Breast epithelium (tissue), 4 donors: ENCODE measurements at regions not wholly inside any gene's neighbourhood (a gene's known extent, or its start where the extent isn't known, plus 50 kb on each side); places are given as distances from the start of the nearest gene placed in this dataset.

ENCODE experiments used
- DNase-seq, 2 donors: peaks; one replicate each; pipeline ENCODE4 v3.0.0-alpha.2; 2019; ENCODE audit warnings: low spot score in 2 of 2
- H3K27ac ChIP-seq, 2 donors: fragments of 200-600 bp; sonication (generic) in 1 of 2; one replicate each; pipeline ENCODE4 v1.5.1; 2016 to 2019; ENCODE audit warnings: mild to moderate bottlenecking in 1 of 2
- H3K27me3 ChIP-seq, 2 donors: fragments of 200-600 bp; sonication (generic) in 1 of 2; one replicate each; pipeline versions ENCODE4 v1.5.1 to v1.6.0; 2017 to 2019; ENCODE audit warnings: control low read depth in 1 of 2, mild to moderate bottlenecking in 1 of 2
- H3K36me3 ChIP-seq: fragments of 200-600 bp; one replicate; pipeline ENCODE4 v1.5.1; 2019
- H3K4me1 ChIP-seq, 2 donors: fragments of 200-600 bp; sonication (generic); one replicate each; pipeline ENCODE4 v1.5.1; 2016 to 2019; ENCODE audit warnings: control low read depth in 1 of 2
- H3K4me3 ChIP-seq, 3 donors: fragments of 200-600 bp; sonication (generic); 1 replicate in 2 of 3; 2 replicates in 1 of 3; pipeline ENCODE4 v1.5.1; 2016 to 2019; ENCODE audit warnings: mild to moderate bottlenecking in 3 of 3, moderate library complexity in 2 of 3
- H3K9me3 ChIP-seq, 2 donors: fragments of 200-600 bp; sonication (generic) in 1 of 2; one replicate each; pipeline ENCODE4 v1.5.1; 2016 to 2019; ENCODE audit warnings: control low read depth in 1 of 2
- POLR2A ChIP-seq: fragments of 450-650 bp; IDR thresholded peaks from one replicate; pipeline ENCODE4 v1.6.1; 2016; ENCODE audit warnings: antibody characterized with exemption, mild to moderate bottlenecking, moderate library complexity
- POLR2AphosphoS5 ChIP-seq, 3 donors: sonication (generic); formaldehyde crosslinking; IDR thresholded peaks; one replicate each; pipeline ENCODE4 v1.6.1; 2017; ENCODE audit warnings: antibody characterized with exemption in 3 of 3
- intact Hi-C: fragments of 100-400 bp; cut with DNase I; formaldehyde crosslinking; loops from one replicate; pipeline ENCODE4 v1.15.1; 2023; ENCODE audit warnings: low total_unique reads
- TF ChIP-seq, protein P1 (sequence below), 3 donors: fragments of 450-650 bp; IDR thresholded peaks; one replicate each; pipeline ENCODE4 v1.5.1; 2016 to 2017; ENCODE audit warnings: antibody characterized with exemption in 3 of 3, mild to moderate bottlenecking in 3 of 3, moderate library complexity in 3 of 3

DNA sequence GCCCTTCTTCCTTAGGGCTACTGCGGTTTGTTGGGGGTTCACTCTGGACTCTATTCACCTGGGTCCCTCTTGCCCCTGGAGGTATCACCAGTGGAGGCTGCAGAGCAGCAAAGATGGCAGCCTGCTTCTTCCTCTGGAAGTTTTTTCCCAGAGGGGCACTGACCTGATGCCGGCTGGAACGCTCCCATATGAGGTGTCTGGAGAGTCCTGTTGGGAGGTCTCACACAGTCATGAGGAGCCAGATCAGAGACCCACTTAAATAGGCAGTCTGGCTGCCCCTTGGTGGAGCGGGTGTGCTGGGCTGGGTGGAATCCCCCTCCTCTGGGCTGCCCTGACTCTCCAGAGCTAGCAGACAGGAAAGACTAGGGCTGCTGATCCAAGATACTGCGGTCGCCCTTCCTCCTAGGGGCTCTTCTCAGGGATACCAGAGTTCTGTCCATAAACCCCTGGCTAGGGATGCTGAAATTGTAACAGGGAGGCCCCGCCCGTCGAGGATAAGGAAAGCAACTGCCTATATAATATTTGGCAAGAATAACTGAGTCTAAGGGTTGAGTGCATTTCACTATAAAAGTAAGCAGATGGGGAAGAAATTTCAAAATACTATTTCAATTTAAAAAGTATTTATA lies 140.7 kb downstream of the NOL4 start:
- Histone ChIP-seq H3K27me3 (no peaks in the 10 kb centered on the region), H3K9me3 (no peaks in the 10 kb centered on the region), H3K4me3 (no peak overlapping the region), H3K4me1 (no peaks in the 10 kb centered on the region), H3K36me3 (no peaks in the 10 kb centered on the region), H3K27ac (no peak overlapping the region)
- no peak for DNase-seq
- intact Hi-C loops = no loop called here
- TF ChIP-seq, protein P1, sequence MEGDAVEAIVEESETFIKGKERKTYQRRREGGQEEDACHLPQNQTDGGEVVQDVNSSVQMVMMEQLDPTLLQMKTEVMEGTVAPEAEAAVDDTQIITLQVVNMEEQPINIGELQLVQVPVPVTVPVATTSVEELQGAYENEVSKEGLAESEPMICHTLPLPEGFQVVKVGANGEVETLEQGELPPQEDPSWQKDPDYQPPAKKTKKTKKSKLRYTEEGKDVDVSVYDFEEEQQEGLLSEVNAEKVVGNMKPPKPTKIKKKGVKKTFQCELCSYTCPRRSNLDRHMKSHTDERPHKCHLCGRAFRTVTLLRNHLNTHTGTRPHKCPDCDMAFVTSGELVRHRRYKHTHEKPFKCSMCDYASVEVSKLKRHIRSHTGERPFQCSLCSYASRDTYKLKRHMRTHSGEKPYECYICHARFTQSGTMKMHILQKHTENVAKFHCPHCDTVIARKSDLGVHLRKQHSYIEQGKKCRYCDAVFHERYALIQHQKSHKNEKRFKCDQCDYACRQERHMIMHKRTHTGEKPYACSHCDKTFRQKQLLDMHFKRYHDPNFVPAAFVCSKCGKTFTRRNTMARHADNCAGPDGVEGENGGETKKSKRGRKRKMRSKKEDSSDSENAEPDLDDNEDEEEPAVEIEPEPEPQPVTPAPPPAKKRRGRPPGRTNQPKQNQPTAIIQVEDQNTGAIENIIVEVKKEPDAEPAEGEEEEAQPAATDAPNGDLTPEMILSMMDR (IDR thresholded peaks at IDR 0.05) = no peak

GRCh38 chr18:34077599-34077998 lies 147.1 kb downstream of the NOL4 start:
- intact Hi-C loops = no loop called here
- no peak for TF ChIP-seq POLR2A
- no peaks in the 10 kb centered on the region for H3K4me1 ChIP-seq
- no peak overlapping the region for H3K4me3 ChIP-seq
- DNase-seq = no peak
- H3K36me3 ChIP-seq = no peaks in the 10 kb centered on the region
- no peak overlapping the region for H3K27ac ChIP-seq
- H3K9me3 ChIP-seq = no peaks in the 10 kb centered on the region
- no peaks in the 10 kb centered on the region for H3K27me3 ChIP-seq

- H3K27me3 ChIP-seq = no peaks in the 10 kb centered on the region
- intact Hi-C loops = no loop called here
- no peak overlapping the region for H3K4me3 ChIP-seq
- H3K9me3 ChIP-seq = no peaks in the 10 kb centered on the region
- no peaks in the 10 kb centered on the region for H3K36me3 ChIP-seq
- DNase-seq = no peak
- H3K27ac ChIP-seq = no peak overlapping the region
- no peaks in the 10 kb centered on the region for H3K4me1 ChIP-seq
- no peak for TF ChIP-seq POLR2AphosphoS5 (IDR thresholded peaks at IDR 0.05)
- TF ChIP-seq POLR2A = no peak
- TF ChIP-seq, protein P1 (IDR thresholded peaks at IDR 0.05) = no peak
These were observed 148.5 kb downstream of the NOL4 start for GRCh38 chr18:34075963-34076860.

DNA sequence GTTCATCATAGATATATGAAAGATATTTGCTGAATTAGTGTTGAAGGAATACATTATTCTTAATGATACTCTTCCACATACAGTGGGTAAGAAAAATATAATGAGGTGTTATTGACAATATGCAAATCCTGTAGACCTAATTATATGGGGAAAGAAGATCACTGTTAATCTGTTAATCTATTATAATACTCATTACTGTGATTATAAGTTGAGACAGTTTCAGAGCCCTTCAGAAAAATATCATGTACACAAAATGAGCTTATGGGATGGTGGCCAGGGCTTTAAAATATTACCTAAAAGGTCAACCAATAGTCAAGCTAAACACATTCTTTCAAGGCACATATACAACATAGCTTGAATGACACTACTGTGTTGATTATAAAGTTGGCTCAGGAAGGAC lies 163.5 kb downstream of the NOL4 start:
- intact Hi-C loops = no loop called here
- TF ChIP-seq POLR2A = no peak
- no peak for TF ChIP-seq POLR2AphosphoS5 (IDR thresholded peaks at IDR 0.05)
- TF ChIP-seq, protein P1 (IDR thresholded peaks at IDR 0.05) = no peak
- no peaks in the 10 kb centered on the region for H3K36me3 ChIP-seq
- no peak overlapping the region for H3K27ac ChIP-seq
- H3K9me3 ChIP-seq = no peaks in the 10 kb centered on the region
- no peaks in the 10 kb centered on the region for H3K4me1 ChIP-seq
- DNase-seq = no peak
- no peaks in the 10 kb centered on the region for H3K27me3 ChIP-seq
- H3K4me3 ChIP-seq = no peak overlapping the region

GRCh38 chr18:34055227-34055626 lies 169.5 kb downstream of the NOL4 start:
- no peaks in the 10 kb centered on the region for H3K4me1 ChIP-seq
- no peak overlapping the region for H3K4me3 ChIP-seq
- no peak for DNase-seq
- no peaks in the 10 kb centered on the region for H3K36me3 ChIP-seq
- TF ChIP-seq POLR2A = no peak
- TF ChIP-seq, protein P1 (IDR thresholded peaks at IDR 0.05) = no peak
- TF ChIP-seq POLR2AphosphoS5 (IDR thresholded peaks at IDR 0.05) = no peak
- H3K27me3 ChIP-seq = no peaks in the 10 kb centered on the region
- no peak overlapping the region for H3K27ac ChIP-seq
- intact Hi-C loops = loop anchor here (5.0 kb wide), 1 partner anchor 1112 kb away; no protein-coding TSS in a partner anchor
- H3K9me3 ChIP-seq = peaks cover 0 to 13% of the 10 kb centered on the region in 2 donors
